Peyer's patch (tissue), 4 donors: ENCODE measurements at regions not wholly inside any gene's neighbourhood (a gene's known extent, or its start where the extent isn't known, plus 50 kb on each side); places are given as distances from the start of the nearest gene placed in this dataset.

ENCODE experiments used
- POLR2A ChIP-seq, 2 donors: fragments of 450-650 bp; IDR thresholded peaks; one replicate each; pipeline ENCODE4 v1.5.1; 2017; ENCODE audit warnings: antibody characterized with exemption in 2 of 2, mild to moderate bottlenecking in 2 of 2, moderate library complexity in 2 of 2
- TF ChIP-seq, protein P1 (sequence below), 6 experiments: fragments of 450-650 bp in 4 of 6; fragments of 200-600 bp in 2 of 6; sonication (generic) in 1 of 6; IDR thresholded peaks; one replicate each; pipeline ENCODE4 v1.5.1; 2017 to 2019; ENCODE audit warnings: antibody characterized with exemption in 6 of 6, mild to moderate bottlenecking in 3 of 6, moderate library complexity in 1 of 6

DNA sequence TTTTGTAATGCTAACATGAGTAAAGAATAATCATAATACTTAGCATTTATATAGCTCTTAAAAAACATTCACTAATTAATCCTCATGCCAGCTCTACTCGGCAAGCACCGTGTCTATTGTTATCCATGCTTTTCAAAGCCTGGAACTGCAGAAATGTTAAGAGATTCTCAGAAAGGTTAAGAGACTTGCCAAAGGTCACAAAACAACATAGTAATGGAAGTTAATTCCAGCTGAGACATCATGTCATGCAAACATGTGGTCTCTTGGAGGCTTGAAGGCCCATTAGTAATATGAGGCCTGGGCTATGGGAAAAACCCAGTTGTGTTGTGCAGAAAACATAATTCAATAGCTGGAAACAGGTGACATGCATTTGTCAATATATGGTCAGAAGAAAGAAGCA lies 389.9 kb upstream of the GOT2 start:
- TF ChIP-seq, protein P1, sequence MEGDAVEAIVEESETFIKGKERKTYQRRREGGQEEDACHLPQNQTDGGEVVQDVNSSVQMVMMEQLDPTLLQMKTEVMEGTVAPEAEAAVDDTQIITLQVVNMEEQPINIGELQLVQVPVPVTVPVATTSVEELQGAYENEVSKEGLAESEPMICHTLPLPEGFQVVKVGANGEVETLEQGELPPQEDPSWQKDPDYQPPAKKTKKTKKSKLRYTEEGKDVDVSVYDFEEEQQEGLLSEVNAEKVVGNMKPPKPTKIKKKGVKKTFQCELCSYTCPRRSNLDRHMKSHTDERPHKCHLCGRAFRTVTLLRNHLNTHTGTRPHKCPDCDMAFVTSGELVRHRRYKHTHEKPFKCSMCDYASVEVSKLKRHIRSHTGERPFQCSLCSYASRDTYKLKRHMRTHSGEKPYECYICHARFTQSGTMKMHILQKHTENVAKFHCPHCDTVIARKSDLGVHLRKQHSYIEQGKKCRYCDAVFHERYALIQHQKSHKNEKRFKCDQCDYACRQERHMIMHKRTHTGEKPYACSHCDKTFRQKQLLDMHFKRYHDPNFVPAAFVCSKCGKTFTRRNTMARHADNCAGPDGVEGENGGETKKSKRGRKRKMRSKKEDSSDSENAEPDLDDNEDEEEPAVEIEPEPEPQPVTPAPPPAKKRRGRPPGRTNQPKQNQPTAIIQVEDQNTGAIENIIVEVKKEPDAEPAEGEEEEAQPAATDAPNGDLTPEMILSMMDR (IDR thresholded peaks at IDR 0.05), result no peak
- TF ChIP-seq POLR2A (IDR thresholded peaks at IDR 0.05), result no peak
